BJ (cell line): ENCODE measurements at regions not wholly inside any gene's neighbourhood (a gene's known extent, or its start where the extent isn't known, plus 50 kb on each side); places are given as distances from the start of the nearest gene placed in this dataset.

ENCODE experiments used
- CTCF ChIA-PET: fragments of 350-600 bp; formaldehyde crosslinking; extraction: SDS; loops from one replicate; lab custom pipeline; 2021; ENCODE audit warnings: antibody characterized with exemption, inconsistent platforms; lab: Yijun Ruan, JAX
- POLR2A ChIA-PET: fragments of 300-600 bp; sonication (Branson Sonifier 250); formaldehyde crosslinking; extraction: SDS; loops from one replicate; lab custom pipeline; 2021; ENCODE audit warnings: antibody characterized with exemption; lab: Charles Lee
- DNase-seq: peaks from one replicate; pipeline ENCODE4 v3.0.0-alpha.2; 2011; ENCODE audit warnings: low read depth
- H3K27me3 ChIP-seq: 2 replicates; pipeline ENCODE4 v1.6.0; 2011; ENCODE audit warnings: low read length; ENCODE audit not compliant: control insufficient read depth, insufficient read depth
- H3K36me3 ChIP-seq: 2 replicates; pipeline ENCODE4 v1.5.1; 2011; ENCODE audit warnings: low read length; ENCODE audit not compliant: control insufficient read depth, insufficient read depth
- H3K4me3 ChIP-seq: 2 replicates; pipeline ENCODE4 v1.5.1; 2011; ENCODE audit warnings: low read depth, mild to moderate bottlenecking, control low read depth, low read length
- CTCF ChIP-seq: IDR thresholded peaks from 2 replicates; pipeline ENCODE4 v1.5.1; 2011; ENCODE audit warnings: low read depth, mild to moderate bottlenecking, control low read depth, inconsistent platforms, low read length, moderate library complexity; ENCODE audit not compliant: insufficient read depth

DNA sequence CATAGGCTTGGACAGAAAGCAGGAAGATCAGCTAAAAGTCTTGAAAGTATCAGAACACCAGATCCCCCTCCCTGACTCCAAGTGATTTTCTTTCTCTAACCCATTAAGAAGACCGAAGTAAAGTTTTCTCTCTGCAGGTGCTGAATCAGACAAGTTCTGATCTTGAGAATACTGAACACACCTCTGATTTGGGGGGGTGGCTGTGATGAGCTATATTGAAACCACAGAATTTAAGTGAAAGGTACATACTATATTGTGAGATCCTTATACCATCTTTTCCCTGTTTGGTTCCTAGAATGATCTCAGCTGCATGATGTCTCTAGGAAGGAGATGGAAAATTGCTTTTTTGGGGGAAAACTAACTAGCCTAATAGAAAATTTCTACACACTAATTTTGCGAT lies 196.0 kb downstream of the DIPK2A start:
- ChIA-PET CTCF (no interaction called here), POLR2A (no interaction called here)

DNA sequence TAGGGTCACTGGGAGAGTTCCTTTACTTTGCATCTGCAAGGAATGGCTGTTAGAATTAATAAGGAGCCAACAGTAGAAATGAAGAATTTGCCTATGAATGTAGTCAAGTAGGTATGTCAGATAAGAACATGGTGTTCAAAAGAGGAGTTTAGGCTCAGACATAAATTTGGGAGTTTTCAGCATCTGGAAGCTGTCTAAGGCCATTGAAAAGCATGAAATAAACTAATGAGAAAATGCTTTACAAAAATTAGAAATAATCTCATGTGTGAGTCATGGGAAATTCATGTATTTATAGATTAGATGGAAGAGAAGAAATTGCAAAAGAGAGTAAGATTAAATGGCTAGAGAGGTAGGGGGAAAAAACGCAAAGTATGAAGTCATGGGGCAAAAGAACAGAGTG lies 201.9 kb downstream of the DIPK2A start:
- H3K4me3 ChIP-seq: no peak overlapping the region
- no peaks in the 10 kb centered on the region for H3K27me3 ChIP-seq
- CTCF ChIA-PET: interaction anchor here (1.5 kb wide), 1 partner anchor 11 kb away, joined by 3 read pairs; no protein-coding TSS in a partner anchor
- no peak for TF ChIP-seq CTCF
- no peak for DNase-seq
- POLR2A ChIA-PET: no interaction called here
- no peaks in the 10 kb centered on the region for H3K36me3 ChIP-seq

More for the DNA sequence above, 196.0 kb downstream of the DIPK2A start:
- no peak for DNase-seq
- TF ChIP-seq CTCF: no peak
- no peaks in the 10 kb centered on the region for H3K36me3 ChIP-seq
- no peaks in the 10 kb centered on the region for H3K27me3 ChIP-seq
- no peak overlapping the region for H3K4me3 ChIP-seq

DNA sequence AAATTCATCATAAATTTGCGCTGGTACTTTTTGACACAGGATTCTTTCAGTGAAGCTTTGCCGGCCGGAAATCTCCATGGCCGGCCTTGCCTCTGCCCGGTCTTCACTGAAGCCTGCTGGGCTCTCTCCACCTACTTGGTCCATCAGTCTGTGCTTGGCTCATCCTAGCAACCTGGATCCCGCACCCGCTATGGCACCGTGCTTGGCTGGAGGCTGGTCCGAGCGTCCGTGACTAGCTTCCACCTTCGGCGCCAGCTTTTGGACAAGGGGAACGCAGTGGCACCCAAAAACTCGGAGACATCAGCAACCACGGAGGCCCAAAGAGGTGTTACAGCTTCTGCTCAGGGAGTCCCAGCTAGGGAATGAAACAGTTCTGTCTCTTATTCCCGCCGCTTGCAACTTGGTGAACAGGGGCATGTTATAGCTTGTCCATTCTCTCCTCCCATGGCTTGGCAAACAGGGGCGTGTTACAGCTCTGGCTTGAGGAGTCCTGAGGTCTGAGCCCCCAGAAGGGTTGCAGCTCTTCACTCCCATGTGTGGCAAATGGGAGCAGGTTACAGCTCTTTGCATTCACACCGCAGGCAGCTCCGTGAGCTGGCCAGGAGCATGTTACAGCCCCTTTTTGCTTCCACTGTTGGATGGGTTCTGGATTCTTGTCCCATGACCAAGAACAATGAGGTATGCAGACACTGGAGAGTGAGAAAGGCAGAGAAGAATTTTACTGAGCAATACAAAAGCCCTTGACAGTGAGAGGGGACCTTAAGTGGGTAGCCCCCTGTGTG lies 204.2 kb downstream of the DIPK2A start:
- Histone ChIP-seq H3K36me3 (no peaks in the 10 kb centered on the region), H3K4me3 (no peak overlapping the region), H3K27me3 (no peaks in the 10 kb centered on the region)
- no peak for DNase-seq
- CTCF ChIA-PET: interaction anchor here (0.8 kb wide), 1 partner anchor 16 kb away, joined by 3 read pairs; no protein-coding TSS in a partner anchor
- no peak for TF ChIP-seq CTCF
- POLR2A ChIA-PET: interaction anchor here (0.6 kb wide), 1 partner anchor 121 kb away, joined by 13 read pairs; no protein-coding TSS in a partner anchor

DNA sequence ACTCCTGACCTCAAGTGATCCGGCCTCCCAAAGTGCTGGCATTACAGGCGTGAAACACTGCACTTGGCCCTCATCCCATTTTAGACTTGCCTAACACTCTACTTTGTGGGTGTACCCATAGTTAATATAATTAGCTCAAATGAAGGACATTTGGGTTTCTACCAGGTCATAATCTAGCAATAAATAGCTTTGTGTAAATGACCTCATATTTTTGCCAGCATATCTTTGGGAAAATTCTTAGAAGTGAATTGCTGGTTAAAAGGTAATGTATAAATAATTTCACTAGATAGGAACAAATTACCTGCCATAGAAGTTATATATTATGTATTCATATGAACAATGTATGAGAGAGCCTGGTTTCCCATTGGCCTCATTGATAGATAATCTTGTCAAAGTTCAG lies 206.0 kb downstream of the DIPK2A start:
- TF ChIP-seq CTCF: no peak
- no peak for DNase-seq
- ChIA-PET POLR2A (no interaction called here), CTCF (interaction anchor here (0.9 kb wide), 1 partner anchor 10 kb away, joined by 3 read pairs; no protein-coding TSS in a partner anchor)
- no peak overlapping the region for H3K4me3 ChIP-seq
- H3K27me3 ChIP-seq: no peaks in the 10 kb centered on the region
- H3K36me3 ChIP-seq: no peaks in the 10 kb centered on the region

DNA sequence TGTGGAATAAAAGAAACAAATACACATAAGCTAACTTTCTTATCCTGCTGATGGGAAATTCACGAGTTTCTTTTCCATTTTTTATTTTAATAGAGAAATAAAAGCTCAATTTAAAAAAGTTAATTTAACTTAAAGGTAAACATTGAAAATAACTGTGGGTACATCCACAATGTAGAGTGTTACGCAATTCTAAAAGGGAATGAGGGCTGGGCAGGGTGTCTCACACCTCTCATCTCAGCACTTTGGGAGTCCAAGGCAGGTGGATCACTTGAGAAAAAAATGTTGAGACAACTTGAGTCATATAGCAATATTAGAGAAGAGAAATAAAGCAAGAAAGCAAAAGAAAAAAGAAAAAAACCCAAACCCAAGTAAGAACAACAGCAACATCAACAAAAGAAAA lies 207.0 kb downstream of the DIPK2A start:
- TF ChIP-seq CTCF: no peak
- POLR2A ChIA-PET: no interaction called here
- Histone ChIP-seq H3K27me3 (no peaks in the 10 kb centered on the region), H3K4me3 (no peak overlapping the region), H3K36me3 (no peaks in the 10 kb centered on the region)
- CTCF ChIA-PET: interaction anchor here (0.6 to 0.9 kb wide), 2 partner anchors 9 to 16 kb away, joined by 3 read pairs; no protein-coding TSS in a partner anchor
- no peak for DNase-seq
